ENCODE measurements at regions not wholly inside any gene's neighbourhood (a gene's known extent, or its start where the extent isn't known, plus 50 kb on each side); places are given as distances from the start of the nearest gene placed in this dataset.
A peak's percentile ranks its signal among the peaks of the same experiment; 100 is the strongest.
"Not testable (repeated sequence)": the region's sequence is repeated elsewhere in the genome, so short reads cannot be mapped to it uniquely, and the experiment has no call there.

- Histone ChIP-seq H3K4me1 (ENCODE audit: insufficient read depth, low read length) (no peaks in the 10 kb centered on the region), H3K36me3 (replicated peaks in 1 of 2; ENCODE audit: control insufficient read depth in 1 of 2, insufficient read depth in 2 of 2, low read length in 2 of 2) (no peaks in the 10 kb centered on the region), H3K27me3 (ENCODE audit: control insufficient read depth in 1 of 2, insufficient read depth in 2 of 2, low read length in 2 of 2) (no peaks in the 10 kb centered on the region; a peak in 1 of 5 replicates), H2AFZ (ENCODE audit: low read length) (no peak overlapping the region), H3K4me3 (replicated peaks in 1 of 3; ENCODE audit: insufficient read depth in 1 of 3, low read depth in 2 of 3, low read length in 3 of 3) (no peak overlapping the region), H4K20me1 (ENCODE audit: insufficient read depth, low read length) (no peaks in the 10 kb centered on the region), H3K79me2 (ENCODE audit: insufficient read depth, low read length) (no peaks in the 10 kb centered on the region), H3K4me2 (ENCODE audit: low read depth, low read length) (no peak overlapping the region), H3K9me3 (ENCODE audit: low read length) (peaks cover 6% of the 10 kb centered on the region), H3K9ac (ENCODE audit: insufficient read depth, low read depth, low read length) (no peak overlapping the region), H3K27ac (ENCODE audit: extremely low read length, insufficient read depth, low read length) (no peak overlapping the region)
- ChIA-PET CTCF (ENCODE audit: low intra/inter-chr PET ratio, low total read pairs) (no interaction called here), POLR2A (no interaction called here)
- 20% methylated on average over 3 of the region's 19 CpGs for WGBS (ENCODE audit: low lambda C conversion rate)
- in situ Hi-C loops (cut with HindIII; ENCODE audit: extremely low pct_ligation_motif_present, low pct_unique_long_range_greater_than_20kb) (no loop called here), intact Hi-C loops (cut with micrococcal nuclease; ENCODE audit: unreplicated experiment) (no loop called here)
- TF ChIP-seq FOXC1 (CRISPR knock-in tag; IDR thresholded peaks at IDR 0.05; ENCODE audit: borderline replicate concordance) (no peak), ZNF260 (CRISPR knock-in tag; IDR thresholded peaks at IDR 0.05; ENCODE audit: borderline replicate concordance, low read depth) (no peak), ISL2 (CRISPR knock-in tag; IDR thresholded peaks at IDR 0.05) (no peak)
- FAIRE-seq (no peak), DNase-seq (ENCODE audit: low spot score) (no peak), ATAC-seq (peak; percentile 21)
- BruUV-seq (replicated peaks), result no TSS peak
These were observed 314.0 kb downstream of the PTPRU start for GRCh38 chr1:29550119-29550841.

DNA sequence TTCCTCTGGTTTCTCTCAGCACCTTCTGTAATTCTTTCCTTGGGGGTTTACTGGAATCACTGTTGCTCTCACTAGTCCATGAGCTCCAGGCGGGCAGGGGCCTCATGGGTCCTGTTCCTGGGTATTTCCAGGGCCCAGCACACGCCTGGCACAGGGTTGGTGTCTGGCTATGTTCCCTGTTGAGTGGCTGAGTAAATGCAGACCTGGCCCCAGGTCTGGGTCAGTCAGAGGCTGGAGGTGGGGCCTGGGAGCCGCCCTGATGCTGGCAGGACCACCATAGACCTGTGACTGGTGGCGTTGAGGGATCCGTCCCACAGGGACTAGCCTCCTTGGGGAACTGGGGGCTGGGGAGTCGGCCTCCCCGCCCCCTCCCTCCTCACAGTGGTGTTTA, 313.4 kb downstream of the PTPRU start:
- in situ Hi-C loops (cut with HindIII; ENCODE audit: extremely low pct_ligation_motif_present, low pct_unique_long_range_greater_than_20kb); H3K4me1 ChIP-seq (ENCODE audit: insufficient read depth, low read length); FAIRE-seq; H3K4me3 ChIP-seq (replicated peaks in 1 of 3; ENCODE audit: insufficient read depth in 1 of 3, low read depth in 2 of 3, low read length in 3 of 3); BruUV-seq (replicated peaks); H3K9me3 ChIP-seq (ENCODE audit: low read length); POLR2A ChIA-PET; H3K4me2 ChIP-seq (ENCODE audit: low read depth, low read length); intact Hi-C loops (cut with micrococcal nuclease; ENCODE audit: unreplicated experiment); CTCF ChIA-PET (ENCODE audit: low intra/inter-chr PET ratio, low total read pairs); DNase-seq (ENCODE audit: low spot score); H3K27ac ChIP-seq (ENCODE audit: extremely low read length, insufficient read depth, low read length); H3K36me3 ChIP-seq (replicated peaks in 1 of 2; ENCODE audit: control insufficient read depth in 1 of 2, insufficient read depth in 2 of 2, low read length in 2 of 2); ATAC-seq; H3K79me2 ChIP-seq (ENCODE audit: insufficient read depth, low read length); H2AFZ ChIP-seq (ENCODE audit: low read length); H3K9ac ChIP-seq (ENCODE audit: insufficient read depth, low read depth, low read length); H4K20me1 ChIP-seq (ENCODE audit: insufficient read depth, low read length); H3K27me3 ChIP-seq (ENCODE audit: control insufficient read depth in 1 of 2, insufficient read depth in 2 of 2, low read length in 2 of 2): not testable (repeated sequence)
- no CpG with 5 or more reads among the region's 7 CpGs for WGBS (ENCODE audit: low lambda C conversion rate)
